ENCODE measurements at regions not wholly inside any gene's neighbourhood (a gene's known extent, or its start where the extent isn't known, plus 50 kb on each side); places are given as distances from the start of the nearest gene placed in this dataset.
"Not testable (repeated sequence)": the region's sequence is repeated elsewhere in the genome, so short reads cannot be mapped to it uniquely, and the experiment has no call there.

DNA sequence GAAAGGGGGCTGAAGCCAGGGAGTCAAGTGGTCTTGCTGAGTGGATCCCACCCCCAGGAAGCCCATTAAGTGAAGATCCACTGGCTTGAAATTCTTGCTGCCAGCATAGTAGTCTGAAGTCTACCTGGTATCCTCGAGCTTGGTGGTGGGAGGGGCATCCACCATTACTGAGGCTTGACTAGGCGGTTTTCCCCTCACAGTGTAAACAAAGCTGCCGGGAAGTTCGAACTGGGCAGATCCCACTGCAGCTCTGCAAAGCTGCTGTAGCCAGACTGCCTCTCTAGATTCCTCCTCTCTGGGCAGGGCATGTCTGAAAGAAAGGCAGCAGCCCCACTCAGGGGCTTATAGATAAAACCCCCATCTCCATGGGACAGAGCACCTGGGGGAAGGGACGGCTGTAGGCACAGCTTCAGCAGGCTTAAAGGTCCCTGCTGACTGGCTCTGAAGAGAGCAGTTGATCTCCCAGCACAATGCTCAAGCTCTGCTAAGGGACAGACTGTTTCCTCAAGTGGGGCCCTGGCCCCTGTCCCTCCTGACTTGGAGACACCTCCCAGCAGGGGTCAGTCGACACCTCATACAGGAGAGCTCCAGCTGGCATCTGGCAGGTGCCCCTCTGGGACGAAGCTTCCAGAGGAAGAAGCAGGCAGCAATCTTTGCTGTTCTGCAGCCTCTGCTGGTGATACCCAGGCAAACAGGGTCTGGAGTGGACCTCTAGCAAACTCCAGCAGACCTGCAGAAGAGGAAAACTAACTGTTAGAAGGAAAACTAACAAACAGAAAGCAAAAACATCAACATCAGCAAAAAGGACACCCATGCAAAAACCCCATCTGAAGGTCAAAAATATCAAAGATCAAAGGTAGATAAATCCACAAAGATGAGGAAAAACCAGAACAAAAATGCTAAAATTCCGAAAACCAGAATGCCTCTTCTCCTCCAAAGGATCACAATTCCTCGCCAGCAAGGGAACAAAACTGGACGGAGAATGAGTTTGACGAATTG is 140.6 kb downstream of the FAM170A start:
- H3K4me3 ChIP-seq: not testable (repeated sequence)

More for the DNA sequence above, 140.6 kb downstream of the FAM170A start:
- H3K27me3 ChIP-seq (ENCODE audit: control insufficient read depth in 2 of 2, insufficient read depth in 2 of 2, low read length in 2 of 2); in situ Hi-C loops (cut with MboI); H3K36me3 ChIP-seq (ENCODE audit: control insufficient read depth, insufficient read depth, low read length); intact Hi-C loops (cut with micrococcal nuclease); H3K79me2 ChIP-seq (ENCODE audit: control insufficient read depth, insufficient read depth, low read length); H3K9ac ChIP-seq (ENCODE audit: insufficient read depth in 1 of 2, low read depth in 2 of 2, low read length in 2 of 2); H4K20me1 ChIP-seq (replicated peaks; ENCODE audit: control insufficient read depth, insufficient read depth, low read length); BruUV-seq (replicated peaks); H3K4me2 ChIP-seq (ENCODE audit: insufficient read depth, low read length); H3K4me1 ChIP-seq (replicated peaks in 1 of 2; ENCODE audit: control insufficient read depth in 2 of 2, insufficient read depth in 2 of 2, low read length in 2 of 2); H3K9me3 ChIP-seq (replicated peaks; ENCODE audit: control insufficient read depth, insufficient read depth, low read depth, low read length); H3K9me1 ChIP-seq (ENCODE audit: control insufficient read depth, insufficient read depth, low read length); H3K27ac ChIP-seq (ENCODE audit: extremely low read depth, low read depth, low read length); FAIRE-seq: not testable (repeated sequence)
- 4% methylated on average over 9 of the region's 11 CpGs for WGBS (ENCODE audit: insufficient coverage, low coverage, missing lambda C conversion rate)
- peak; percentile 41; the same call in 1 of the 3 replicates for ATAC-seq
- peak; percentile 65 for TF ChIP-seq MAFG (tag; conservative IDR thresholded peaks at IDR 0.05)
- peak in 1 of 2 experiments; percentile 34; a peak in 2 of 4 replicates for TF ChIP-seq RAD21 (CRISPR knock-in tag; conservative IDR thresholded peaks at IDR 0.05 in 1 of 2, IDR thresholded peaks at IDR 0.05 in 1 of 2)
- TF ChIP-seq, protein P1, sequence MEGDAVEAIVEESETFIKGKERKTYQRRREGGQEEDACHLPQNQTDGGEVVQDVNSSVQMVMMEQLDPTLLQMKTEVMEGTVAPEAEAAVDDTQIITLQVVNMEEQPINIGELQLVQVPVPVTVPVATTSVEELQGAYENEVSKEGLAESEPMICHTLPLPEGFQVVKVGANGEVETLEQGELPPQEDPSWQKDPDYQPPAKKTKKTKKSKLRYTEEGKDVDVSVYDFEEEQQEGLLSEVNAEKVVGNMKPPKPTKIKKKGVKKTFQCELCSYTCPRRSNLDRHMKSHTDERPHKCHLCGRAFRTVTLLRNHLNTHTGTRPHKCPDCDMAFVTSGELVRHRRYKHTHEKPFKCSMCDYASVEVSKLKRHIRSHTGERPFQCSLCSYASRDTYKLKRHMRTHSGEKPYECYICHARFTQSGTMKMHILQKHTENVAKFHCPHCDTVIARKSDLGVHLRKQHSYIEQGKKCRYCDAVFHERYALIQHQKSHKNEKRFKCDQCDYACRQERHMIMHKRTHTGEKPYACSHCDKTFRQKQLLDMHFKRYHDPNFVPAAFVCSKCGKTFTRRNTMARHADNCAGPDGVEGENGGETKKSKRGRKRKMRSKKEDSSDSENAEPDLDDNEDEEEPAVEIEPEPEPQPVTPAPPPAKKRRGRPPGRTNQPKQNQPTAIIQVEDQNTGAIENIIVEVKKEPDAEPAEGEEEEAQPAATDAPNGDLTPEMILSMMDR (IDR thresholded peaks at IDR 0.05 in 2 of 3, conservative IDR thresholded peaks at IDR 0.05 in 1 of 3; ENCODE audit: insufficient read depth in 2 of 3, low read depth in 1 of 3, low read length in 3 of 3): 0 out of 6 replicates have a peak, but pooled peaks of 1 of the 3 experiments have one; percentile 4
- peak; percentile 74 for TF ChIP-seq ZNF316 (IDR thresholded peaks at IDR 0.05)
- TF ChIP-seq C11orf30 (IDR thresholded peaks at IDR 0.05; ENCODE audit: low read depth): peak; percentile 58; the same call in 1 of the 2 replicates
- CTCF ChIA-PET (ENCODE audit: low intra/inter-chr PET ratio): interaction anchor here (0.6 kb wide), 1 partner anchor 1702 kb away, joined by 3 read pairs; no protein-coding TSS in a partner anchor
- H2AFZ ChIP-seq (ENCODE audit: low read depth, low read length): peak overlapping the region; percentile 66; the same call in 1 of the 2 replicates
- DNase-seq (ENCODE audit: extremely low read depth in 1 of 4, low spot score in 3 of 4): peak in 1 of 4 experiments; percentile 7
- POLR2A ChIA-PET: interaction anchor here (0.7 kb wide), 1 partner anchor 1462 kb away, joined by 3 read pairs; no protein-coding TSS in a partner anchor

All from K562 (cell line).